Superior temporal gyrus (tissue), 1 donor: ENCODE measurements at regions not wholly inside any gene's neighbourhood (a gene's known extent, or its start where the extent isn't known, plus 50 kb on each side); places are given as distances from the start of the nearest gene placed in this dataset.

Experiments used
- DNase-seq: peaks from one replicate; pipeline ENCODE4 v3.0.0-alpha.2; 2016; ENCODE audit errors: extremely low spot score

DNA sequence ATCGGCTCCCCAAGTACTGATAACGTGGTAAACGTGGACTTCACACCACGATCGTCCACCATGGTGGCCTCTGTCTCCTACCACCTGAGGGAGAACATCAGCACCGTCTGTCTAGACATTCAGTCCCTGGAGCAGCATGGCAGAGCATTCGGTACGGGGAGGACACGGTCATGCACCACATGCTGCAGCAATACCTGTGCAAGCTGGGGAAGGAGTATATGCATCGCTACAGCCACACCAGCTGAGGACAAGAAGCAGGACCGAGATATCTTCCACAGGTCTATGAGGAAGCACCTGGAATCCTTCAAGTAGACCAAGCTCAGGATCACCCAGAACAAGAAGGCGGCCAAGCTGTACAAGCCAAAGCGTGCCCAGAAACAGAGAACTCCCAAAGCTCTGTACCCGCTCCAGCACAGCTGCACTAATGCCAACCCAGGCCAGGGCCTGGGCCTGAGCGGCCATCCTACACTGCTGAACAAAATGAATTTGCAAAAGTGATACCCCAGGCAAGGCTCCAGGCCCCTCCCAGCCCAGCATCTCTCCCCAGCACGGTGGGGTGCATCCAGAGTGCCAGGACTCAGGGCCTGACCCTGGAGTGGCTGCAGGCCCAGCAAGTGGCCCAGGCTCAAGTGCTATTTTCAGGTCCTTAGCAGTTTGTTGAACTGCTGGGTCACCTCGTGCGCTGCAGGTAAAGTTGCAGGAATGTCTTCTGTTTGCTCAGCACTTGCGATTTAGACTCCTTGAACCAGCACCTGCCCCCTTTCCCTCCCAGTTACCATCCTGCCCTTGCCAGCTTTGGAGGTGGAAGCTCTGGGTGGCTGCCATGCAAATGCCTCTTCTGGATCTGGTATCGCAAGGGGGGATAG, 119.3 kb upstream of the SERPIND1 start:
- DNase-seq, result no peak

DNA sequence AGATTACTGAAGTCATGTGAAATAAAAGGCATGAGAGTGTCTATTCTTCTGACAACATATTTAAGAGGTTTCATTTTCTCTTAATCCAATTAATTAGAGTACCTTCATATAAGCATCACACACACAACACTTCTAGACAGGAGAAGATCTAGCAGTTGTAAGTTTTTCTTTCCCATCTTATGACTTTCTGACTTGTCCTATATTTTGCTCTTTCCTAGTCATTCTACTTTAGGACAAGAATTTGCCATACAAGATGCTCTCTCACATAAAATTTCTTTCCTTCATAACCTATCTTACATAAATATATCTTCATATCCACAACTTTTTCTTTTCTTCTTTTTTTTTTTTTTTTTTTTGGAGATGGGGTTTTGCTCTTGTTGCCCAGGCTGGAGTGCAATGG, 118.3 kb upstream of the SERPIND1 start:
- no peak for DNase-seq

DNA sequence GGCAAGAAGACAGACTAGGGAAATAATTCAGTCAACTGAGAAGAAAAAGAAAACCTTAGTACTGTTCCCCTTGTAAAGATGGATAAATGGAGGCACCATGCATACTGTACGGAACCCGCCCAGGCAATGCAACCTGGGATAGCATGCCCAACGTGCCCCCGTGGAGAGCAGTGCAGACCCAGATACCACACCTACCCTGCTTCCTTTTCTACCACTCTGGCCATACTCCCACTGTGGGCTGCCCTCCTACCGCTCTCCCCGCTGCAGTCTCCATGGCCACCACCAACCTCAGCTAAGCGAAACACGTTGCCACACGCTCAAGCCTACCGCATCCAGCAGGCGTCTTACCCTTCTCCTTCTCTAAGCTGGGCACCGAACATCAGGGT, 117.4 kb upstream of the SERPIND1 start:
- DNase-seq, result no peak

DNA sequence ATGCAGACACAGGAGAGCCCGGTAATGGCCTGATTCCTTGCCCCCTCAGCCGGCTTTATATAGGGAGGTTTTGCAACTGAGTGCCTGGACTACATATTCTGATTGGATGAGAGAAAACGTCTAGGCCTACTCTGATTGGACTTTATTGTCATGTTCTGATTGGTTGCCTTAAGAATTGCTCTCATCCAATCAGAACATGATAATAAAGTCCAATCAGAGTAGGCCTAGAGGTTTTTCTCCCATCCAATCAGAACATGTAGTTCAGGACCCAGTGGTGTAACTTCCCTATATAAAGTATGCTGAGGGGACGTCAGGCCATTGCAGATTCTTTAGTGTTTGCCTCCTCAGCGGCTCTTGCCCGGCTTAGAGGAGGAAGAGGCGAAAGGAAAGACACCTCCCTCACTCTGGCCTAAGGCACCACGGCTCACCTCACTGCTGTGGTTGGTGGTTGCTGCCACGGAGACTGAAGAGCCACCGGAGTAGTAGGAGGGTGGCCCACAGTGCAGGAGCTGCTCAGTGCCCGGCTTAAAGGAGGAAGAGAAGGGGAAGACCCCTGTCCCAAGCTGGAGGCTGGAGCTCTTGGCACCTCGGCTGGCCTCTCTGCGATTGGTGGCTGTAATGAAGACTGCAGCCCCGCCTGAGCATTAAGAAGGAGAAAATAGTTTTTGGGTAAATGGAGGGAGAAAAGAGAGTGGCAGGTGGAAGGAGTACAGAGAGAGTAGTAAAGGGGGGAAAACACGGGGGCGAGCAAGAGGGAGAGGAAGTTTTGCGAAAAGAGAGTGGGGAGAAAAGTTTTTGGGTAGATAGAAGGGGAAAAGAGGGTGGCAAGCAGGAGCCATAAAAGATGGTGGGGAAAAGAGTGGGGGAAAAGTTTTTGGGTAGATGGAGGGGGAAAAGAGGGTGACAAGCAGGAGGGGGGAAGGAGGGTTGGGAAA, 116.7 kb upstream of the SERPIND1 start:
- DNase-seq, result peak; percentile 15
